Urinary bladder (tissue), 3 donors: ENCODE measurements at regions not wholly inside any gene's neighbourhood (a gene's known extent, or its start where the extent isn't known, plus 50 kb on each side); places are given as distances from the start of the nearest gene placed in this dataset.
"Not testable (repeated sequence)": the region's sequence is repeated elsewhere in the genome, so short reads cannot be mapped to it uniquely, and the experiment has no call there.

Experiments used
- DNase-seq: peaks from one replicate; pipeline ENCODE4 v3.0.0-alpha.2; 2015; ENCODE audit errors: extremely low spot score
- H3K27ac ChIP-seq: one replicate; pipeline ENCODE4 v1.5.1; 2013; ENCODE audit warnings: low read depth, mild to moderate bottlenecking, moderate library complexity
- H3K36me3 ChIP-seq: one replicate; pipeline ENCODE4 v1.6.1; 2013; ENCODE audit warnings: mild to moderate bottlenecking, moderate library complexity; ENCODE audit not compliant: insufficient read depth
- H3K4me1 ChIP-seq: one replicate; pipeline ENCODE4 v1.6.1; 2013; ENCODE audit warnings: mild to moderate bottlenecking, moderate library complexity; ENCODE audit not compliant: insufficient read depth
- H3K4me3 ChIP-seq: one replicate; pipeline ENCODE4 v1.5.1; 2013; ENCODE audit warnings: low read depth, low read length
- WGBS: extraction: QIAGEN DNeasy Blood & Tissue Kit; methylation state at CpG from one replicate; pipeline ENCODE4 v1.1.7; 2013; 5-methylcytosine and 5-hydroxymethylcytosine counted together
- donor health status: healthy with polysubstance abuse.
- donor health status: healthy.

DNA sequence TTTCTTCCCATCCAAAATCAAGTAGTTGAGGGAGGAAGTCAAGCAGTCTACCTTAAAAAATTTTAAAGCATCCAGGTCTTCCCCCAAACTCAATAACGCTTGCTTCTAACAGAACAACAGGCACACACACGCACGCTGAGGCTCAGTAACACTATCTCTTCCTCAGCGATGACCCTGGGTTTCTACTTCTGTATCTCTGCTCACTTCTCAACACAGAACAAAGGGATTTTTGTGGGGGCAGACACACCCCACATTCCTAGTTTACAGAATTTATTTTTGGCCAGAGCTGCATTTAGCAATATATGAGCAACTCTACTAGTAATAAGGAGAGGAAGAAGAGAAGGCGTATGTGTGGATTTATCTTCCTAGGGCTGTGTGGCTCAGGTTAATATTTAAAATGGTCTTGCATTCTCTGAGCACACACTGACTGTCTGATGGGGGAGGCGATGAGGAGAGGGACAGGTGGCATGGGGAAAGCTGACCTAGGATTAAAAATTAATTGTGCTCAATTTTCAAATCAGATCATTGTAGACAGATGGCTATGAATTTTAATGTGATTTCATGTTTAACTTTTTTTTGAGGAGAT, 71.3 kb upstream of the PPM1B start:
- Histone ChIP-seq H3K36me3 (no peaks in the 10 kb centered on the region), H3K4me3 (no peak overlapping the region), H3K27ac (no peak overlapping the region), H3K4me1 (no peaks in the 10 kb centered on the region)
- DNase-seq, result no peak
- 82% methylated on average over 6 of the region's 6 CpGs for WGBS

DNA sequence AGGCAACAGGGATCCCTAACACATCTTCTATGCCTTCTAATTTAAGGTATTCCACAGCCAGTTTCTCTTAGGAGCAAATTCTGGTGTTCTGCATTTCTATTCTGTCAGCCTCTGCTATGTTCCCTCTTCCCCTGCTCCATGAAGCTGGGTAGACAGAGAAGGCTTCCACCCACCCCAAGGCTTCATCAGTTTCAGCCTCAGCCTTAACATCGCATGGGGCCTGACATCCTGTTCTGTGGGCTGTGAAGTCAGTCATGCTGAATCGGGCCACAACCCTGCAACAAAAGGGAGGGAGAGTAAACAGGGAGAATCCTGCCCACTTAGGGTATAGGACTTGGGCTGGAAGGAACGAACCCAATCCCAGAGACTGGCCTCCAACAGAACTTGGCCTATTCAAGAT, 70.6 kb upstream of the PPM1B start:
- no peak overlapping the region for H3K27ac ChIP-seq
- WGBS, result 76% methylated on average over 3 of the region's 3 CpGs
- no peak overlapping the region for H3K4me3 ChIP-seq
- no peaks in the 10 kb centered on the region for H3K36me3 ChIP-seq
- H3K4me1 ChIP-seq, result no peaks in the 10 kb centered on the region
- DNase-seq, result no peak

- 88% methylated on average over 6 of the region's 6 CpGs for whole genome bisulfite sequencing
- no peak for DNase-seq
- Histone ChIP-seq H3K4me1 (no peaks in the 10 kb centered on the region), H3K36me3 (no peaks in the 10 kb centered on the region), H3K27ac (no peak overlapping the region), H3K4me3 (no peak overlapping the region)
Measured at GRCh38 chr2:44098891-44099290, 69.8 kb upstream of the PPM1B start.

GRCh38 chr2:44100351-44100750, 68.3 kb upstream of the PPM1B start:
- no peaks in the 10 kb centered on the region for H3K36me3 ChIP-seq
- H3K27ac ChIP-seq, result no peak overlapping the region
- WGBS, result 29% methylated on average over 3 of the region's 3 CpGs
- DNase-seq, result no peak
- no peak overlapping the region for H3K4me3 ChIP-seq
- no peaks in the 10 kb centered on the region for H3K4me1 ChIP-seq

DNA sequence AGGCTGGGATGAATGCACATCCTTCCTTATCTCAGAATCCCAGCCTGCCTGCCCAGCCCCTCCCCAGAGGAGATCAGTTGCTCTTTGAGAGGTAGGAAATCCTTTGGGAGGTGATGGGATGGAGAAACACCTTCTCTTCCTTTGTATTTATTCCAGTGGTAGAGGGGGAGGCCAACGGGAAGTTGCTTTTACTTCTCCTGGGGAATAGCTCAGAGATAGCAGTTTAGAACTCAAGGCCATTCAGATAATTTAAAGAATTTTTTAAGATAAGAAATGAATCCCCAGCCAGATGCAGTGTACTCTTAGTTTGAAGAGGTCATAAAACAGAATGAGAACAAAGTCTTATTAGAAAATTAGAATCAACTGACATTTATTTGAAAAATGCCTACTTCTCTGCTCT, 67.4 kb upstream of the PPM1B start:
- no peak overlapping the region for H3K4me3 ChIP-seq
- WGBS, result 57% methylated on average over 1 of the region's 1 CpG
- H3K27ac ChIP-seq, result no peak overlapping the region
- H3K4me1 ChIP-seq, result no peaks in the 10 kb centered on the region
- H3K36me3 ChIP-seq, result no peaks in the 10 kb centered on the region
- no peak for DNase-seq

- no peak for DNase-seq
- Histone ChIP-seq H3K4me3 (no peak overlapping the region), H3K27ac (no peak overlapping the region), H3K4me1 (no peaks in the 10 kb centered on the region), H3K36me3 (no peaks in the 10 kb centered on the region)
- 75% methylated on average over 8 of the region's 8 CpGs for WGBS
Measured at GRCh38 chr2:44102790-44103562, 65.7 kb upstream of the PPM1B start.

DNA sequence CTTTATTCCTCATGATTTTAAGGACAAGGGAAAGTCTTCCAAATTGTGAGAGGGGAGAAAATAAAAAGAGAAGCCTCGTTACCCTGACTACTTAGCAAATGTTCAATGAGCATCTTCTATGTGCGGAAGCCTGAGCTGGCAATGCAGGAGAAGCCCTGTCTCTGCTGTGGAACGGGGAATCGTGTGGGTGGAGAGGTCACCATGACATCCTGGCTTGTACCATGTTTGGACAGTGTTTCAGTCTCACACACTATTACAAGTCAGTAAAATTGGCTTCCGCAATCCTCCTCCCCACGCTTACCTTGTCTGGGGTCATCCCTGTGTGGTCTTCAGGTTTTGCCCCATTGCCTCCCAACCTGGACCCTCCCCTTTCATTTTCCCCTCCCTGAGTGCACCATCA, 65.0 kb upstream of the PPM1B start:
- no peak overlapping the region for H3K4me3 ChIP-seq
- DNase-seq, result no peak
- WGBS, result 88% methylated on average over 6 of the region's 6 CpGs
- no peaks in the 10 kb centered on the region for H3K4me1 ChIP-seq
- H3K36me3 ChIP-seq, result no peaks in the 10 kb centered on the region
- no peak overlapping the region for H3K27ac ChIP-seq

- H3K27ac ChIP-seq, result no peak overlapping the region
- DNase-seq, result no peak
- WGBS, result 88% methylated on average over 1 of the region's 1 CpG
- H3K4me3 ChIP-seq, result no peak overlapping the region
- no peaks in the 10 kb centered on the region for H3K4me1 ChIP-seq
- no peaks in the 10 kb centered on the region for H3K36me3 ChIP-seq
Measured at GRCh38 chr2:44104855-44105271, 63.8 kb upstream of the PPM1B start.

- not testable (repeated sequence) for H3K27ac ChIP-seq, DNase-seq, H3K36me3 ChIP-seq, H3K4me1 ChIP-seq, H3K4me3 ChIP-seq
- 78% methylated on average over 9 of the region's 9 CpGs for WGBS
Measured at GRCh38 chr2:44106509-44106908, 62.2 kb upstream of the PPM1B start.

- WGBS, result 71% methylated on average over 5 of the region's 5 CpGs
Measured at GRCh38 chr2:44107086-44107740, 61.5 kb upstream of the PPM1B start.

GRCh38 chr2:44107974-44108373, 60.7 kb upstream of the PPM1B start:
- no peak overlapping the region for H3K4me3 ChIP-seq
- WGBS, result 81% methylated on average over 3 of the region's 3 CpGs
- DNase-seq, result no peak
- H3K4me1 ChIP-seq, result no peaks in the 10 kb centered on the region
- H3K27ac ChIP-seq, result no peak overlapping the region
- no peaks in the 10 kb centered on the region for H3K36me3 ChIP-seq

More at GRCh38 chr2:44107086-44107740, 61.5 kb upstream of the PPM1B start:
- Histone ChIP-seq H3K36me3 (no peaks in the 10 kb centered on the region), H3K4me3 (no peak overlapping the region), H3K4me1 (no peaks in the 10 kb centered on the region), H3K27ac (no peak overlapping the region)
- DNase-seq, result no peak

GRCh38 chr2:44109166-44109565, 59.5 kb upstream of the PPM1B start:
- no peak for DNase-seq
- no peaks in the 10 kb centered on the region for H3K4me1 ChIP-seq
- no peak overlapping the region for H3K27ac ChIP-seq
- H3K36me3 ChIP-seq, result no peaks in the 10 kb centered on the region
- no peak overlapping the region for H3K4me3 ChIP-seq
- WGBS, result 86% methylated on average over 3 of the region's 3 CpGs

DNA sequence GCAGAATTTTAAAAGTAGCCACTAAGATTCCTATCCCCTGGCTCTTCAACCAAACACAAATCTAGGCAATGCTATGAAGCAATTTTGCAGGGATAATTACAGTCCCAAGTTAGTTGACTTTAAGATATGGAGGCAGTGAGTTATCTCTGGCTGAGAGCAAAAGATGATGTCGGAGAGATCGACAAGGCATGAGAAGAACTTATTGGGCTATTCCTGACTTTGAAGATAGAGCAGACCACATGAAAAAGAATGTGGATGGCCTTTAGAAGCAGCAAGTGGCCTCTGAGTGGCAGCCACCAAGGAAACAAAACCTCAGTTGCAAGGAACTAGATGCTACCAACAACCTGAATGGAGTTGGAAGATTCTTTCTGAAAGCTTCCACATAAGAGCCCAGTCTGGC, 58.2 kb upstream of the PPM1B start:
- Histone ChIP-seq H3K4me3 (no peak overlapping the region), H3K4me1 (no peaks in the 10 kb centered on the region), H3K27ac (no peak overlapping the region), H3K36me3 (no peaks in the 10 kb centered on the region)
- no peak for DNase-seq
- 65% methylated on average over 2 of the region's 2 CpGs for WGBS

- no peaks in the 10 kb centered on the region for H3K36me3 ChIP-seq
- H3K4me1 ChIP-seq, result no peaks in the 10 kb centered on the region
- H3K27ac ChIP-seq, result no peak overlapping the region
- H3K4me3 ChIP-seq, result no peak overlapping the region
- no peak for DNase-seq
Measured at GRCh38 chr2:44112096-44112495, 56.6 kb upstream of the PPM1B start.
